NCI-H446 (cell line): ENCODE measurements at regions not wholly inside any gene's neighbourhood (a gene's known extent, or its start where the extent isn't known, plus 50 kb on each side); places are given as distances from the start of the nearest gene placed in this dataset.

Experiments
- DNase-seq, 2 experiments: peaks; one replicate each; lab custom pipeline; 2025; lab: John Stamatoyannopoulos, UW

GRCh38 chr4:108567831-108568230 is 52.5 kb upstream of the RPL34 start:
- DNase-seq = no peak

GRCh38 chr4:108561116-108561515 is 59.3 kb upstream of the RPL34 start:
- no peak for DNase-seq

GRCh38 chr4:108560616-108561015 is 59.8 kb upstream of the RPL34 start:
- no peak for DNase-seq

GRCh38 chr4:108559911-108560310 is 60.5 kb upstream of the RPL34 start:
- DNase-seq = no peak

GRCh38 chr4:108559068-108559793 is 61.1 kb upstream of the RPL34 start:
- no peak for DNase-seq

- no peak for DNase-seq
Observed at GRCh38 chr4:108556588-108557200, 63.7 kb upstream of the RPL34 start.

GRCh38 chr4:108556166-108556565 is 64.2 kb upstream of the RPL34 start:
- DNase-seq = no peak

- no peak for DNase-seq
Observed at GRCh38 chr4:108555701-108556100, 64.7 kb upstream of the RPL34 start.

GRCh38 chr4:108547682-108548081 is 72.7 kb upstream of the RPL34 start:
- DNase-seq = no peak

- no peak for DNase-seq
Observed at GRCh38 chr4:108546728-108547127, 73.6 kb upstream of the RPL34 start.

GRCh38 chr4:108544481-108544880 is 75.9 kb upstream of the RPL34 start:
- no peak for DNase-seq

GRCh38 chr4:108543359-108543968 is 76.9 kb upstream of the RPL34 start:
- no peak for DNase-seq

- DNase-seq = no peak
Observed at GRCh38 chr4:108540536-108540935, 79.8 kb upstream of the RPL34 start.

GRCh38 chr4:108536577-108536976 is 83.8 kb upstream of the RPL34 start:
- DNase-seq = no peak

GRCh38 chr4:108535757-108536156 is 84.6 kb upstream of the RPL34 start:
- no peak for DNase-seq

- DNase-seq = no peak
Observed at GRCh38 chr4:108533876-108534275, 86.5 kb upstream of the RPL34 start.

GRCh38 chr4:108533245-108533844 is 87.0 kb upstream of the RPL34 start:
- DNase-seq = no peak

- DNase-seq = no peak
Observed at GRCh38 chr4:108532738-108533137, 87.6 kb upstream of the RPL34 start.

GRCh38 chr4:108532187-108532586 is 88.2 kb upstream of the RPL34 start:
- no peak for DNase-seq

GRCh38 chr4:108531461-108531860 is 88.9 kb upstream of the RPL34 start:
- no peak for DNase-seq

- no peak for DNase-seq
Observed at GRCh38 chr4:108529984-108530905, 90.1 kb upstream of the RPL34 start.

GRCh38 chr4:108529102-108529501 is 91.3 kb upstream of the RPL34 start:
- DNase-seq = no peak
